Activated T-cell treated with anti-CD3 and anti-CD28 coated beads, Interleukin-2, amount 50 U/mL, for 72 hours (primary cell): ENCODE measurements at regions not wholly inside any gene's neighbourhood (a gene's known extent, or its start where the extent isn't known, plus 50 kb on each side); places are given as distances from the start of the nearest gene placed in this dataset.

Experiments
- ATAC-seq, 2 donors: fragments of 150-1000 bp; cut with Tn5 transposase; replicated peaks in 1 of 2; 2 replicates each; pipeline ENCODE4 v1.10.0; 2021; ENCODE audit warnings: moderate library complexity in 2 of 2, mild to moderate bottlenecking in 1 of 2
- DNase-seq, 2 donors: peaks; one replicate each; pipeline ENCODE4 v3.0.0; 2021 to 2022; ENCODE audit warnings: mixed read lengths in 1 of 2
- H3K27ac Mint-ChIP-seq: one replicate; pipeline ENCODE4 v1.8.0; 2022; ENCODE audit warnings: mild to moderate bottlenecking, moderate library complexity, mixed read lengths
- H3K27me3 Mint-ChIP-seq: one replicate; pipeline ENCODE4 v1.8.0; 2022; ENCODE audit warnings: low read depth, mixed read lengths
- H3K36me3 Mint-ChIP-seq, 2 donors: one replicate each; pipeline ENCODE4 v1.8.0; 2022; ENCODE audit warnings: mixed read lengths in 2 of 2, mild to moderate bottlenecking in 1 of 2; ENCODE audit not compliant: insufficient read depth in 2 of 2
- H3K4me1 Mint-ChIP-seq: one replicate; pipeline ENCODE4 v1.8.0; 2022; ENCODE audit warnings: low read depth, mixed read lengths
- H3K4me3 Mint-ChIP-seq, 2 donors: one replicate each; pipeline ENCODE4 v1.8.0; 2022; ENCODE audit warnings: mild to moderate bottlenecking in 2 of 2, mixed read lengths in 2 of 2, moderate library complexity in 2 of 2
- H3K9me3 Mint-ChIP-seq, 2 donors: one replicate each; pipeline ENCODE4 v1.8.0; 2022; ENCODE audit warnings: mixed read lengths in 2 of 2

- Mint-ChIP-seq H3K4me3 (peak overlapping the region; percentile 55 to 67), H3K36me3 (peaks cover 7 to 15% of the 10 kb centered on the region in 2 donors), H3K9me3 (peaks cover 6 to 8% of the 10 kb centered on the region in 2 donors), H3K27ac (peak overlapping the region; percentile 35), H3K4me1 (peaks cover 35% of the 10 kb centered on the region), H3K27me3 (no peaks in the 10 kb centered on the region)
- DNase-seq (no peak), ATAC-seq (no peak)
These were observed 72.1 kb upstream of the DISP3 start for GRCh38 chr1:11406845-11407244.

- Mint-ChIP-seq H3K9me3 (peaks cover 6 to 8% of the 10 kb centered on the region in 2 donors), H3K27me3 (no peaks in the 10 kb centered on the region), H3K27ac (peak overlapping the region; percentile 35), H3K36me3 (peaks cover 7 to 15% of the 10 kb centered on the region in 2 donors), H3K4me3 (peak overlapping the region; percentile 55 to 67), H3K4me1 (peaks cover 35% of the 10 kb centered on the region)
- no peak for DNase-seq
- ATAC-seq: no peak
These were observed 71.5 kb upstream of the DISP3 start for GRCh38 chr1:11407301-11407994.

GRCh38 chr1:11412141-11412540 lies 66.8 kb upstream of the DISP3 start:
- DNase-seq (no peak), ATAC-seq (no peak)
- no peak overlapping the region for H3K27ac Mint-ChIP-seq
- H3K27me3 Mint-ChIP-seq: no peaks in the 10 kb centered on the region
- H3K36me3 Mint-ChIP-seq: peaks cover 1 to 7% of the 10 kb centered on the region in 2 donors
- H3K9me3 Mint-ChIP-seq: peaks cover under 1 to 2% of the 10 kb centered on the region in 2 donors
- H3K4me1 Mint-ChIP-seq: peaks cover 23% of the 10 kb centered on the region
- H3K4me3 Mint-ChIP-seq: no peak overlapping the region

- Mint-ChIP-seq H3K27me3 (no peaks in the 10 kb centered on the region), H3K9me3 (no peaks in the 10 kb centered on the region), H3K4me1 (peaks cover 5% of the 10 kb centered on the region), H3K27ac (no peak overlapping the region), H3K4me3 (no peak overlapping the region), H3K36me3 (no peaks in the 10 kb centered on the region)
- no peak for DNase-seq
- ATAC-seq: no peak
These were observed 65.0 kb upstream of the DISP3 start for GRCh38 chr1:11413986-11414391.

GRCh38 chr1:11414926-11415538 lies 63.9 kb upstream of the DISP3 start:
- Mint-ChIP-seq H3K27me3 (no peaks in the 10 kb centered on the region), H3K4me1 (no peaks in the 10 kb centered on the region), H3K4me3 (no peak overlapping the region), H3K27ac (no peak overlapping the region), H3K9me3 (no peaks in the 10 kb centered on the region), H3K36me3 (no peaks in the 10 kb centered on the region)
- DNase-seq (no peak), ATAC-seq (no peak)

GRCh38 chr1:11417162-11417561 lies 61.8 kb upstream of the DISP3 start:
- Mint-ChIP-seq H3K36me3 (no peaks in the 10 kb centered on the region), H3K4me3 (no peak overlapping the region), H3K9me3 (no peaks in the 10 kb centered on the region), H3K27me3 (no peaks in the 10 kb centered on the region), H3K27ac (no peak overlapping the region), H3K4me1 (no peaks in the 10 kb centered on the region)
- DNase-seq: no peak
- no peak for ATAC-seq

- Mint-ChIP-seq H3K4me3 (no peak overlapping the region), H3K4me1 (no peaks in the 10 kb centered on the region), H3K36me3 (no peaks in the 10 kb centered on the region), H3K27me3 (no peaks in the 10 kb centered on the region), H3K27ac (no peak overlapping the region), H3K9me3 (no peaks in the 10 kb centered on the region)
- ATAC-seq: no peak
- DNase-seq: no peak
These were observed 60.9 kb upstream of the DISP3 start for GRCh38 chr1:11418056-11418455.

GRCh38 chr1:11421443-11421842 lies 57.5 kb upstream of the DISP3 start:
- no peaks in the 10 kb centered on the region for H3K9me3 Mint-ChIP-seq
- ATAC-seq (no peak), DNase-seq (no peak)
- no peak overlapping the region for H3K27ac Mint-ChIP-seq
- H3K27me3 Mint-ChIP-seq: no peaks in the 10 kb centered on the region
- no peak overlapping the region for H3K4me3 Mint-ChIP-seq
- no peaks in the 10 kb centered on the region for H3K4me1 Mint-ChIP-seq
- no peaks in the 10 kb centered on the region for H3K36me3 Mint-ChIP-seq

GRCh38 chr1:11422686-11423085 lies 56.3 kb upstream of the DISP3 start:
- H3K27ac Mint-ChIP-seq: no peak overlapping the region
- H3K4me3 Mint-ChIP-seq: no peak overlapping the region
- no peaks in the 10 kb centered on the region for H3K36me3 Mint-ChIP-seq

GRCh38 chr1:11426617-11427016 lies 52.3 kb upstream of the DISP3 start:
- no peaks in the 10 kb centered on the region for H3K4me1 Mint-ChIP-seq
- H3K36me3 Mint-ChIP-seq: no peaks in the 10 kb centered on the region
- no peak overlapping the region for H3K27ac Mint-ChIP-seq
- DNase-seq (no peak), ATAC-seq (no peak)
- H3K9me3 Mint-ChIP-seq: no peaks in the 10 kb centered on the region
- H3K4me3 Mint-ChIP-seq: no peak overlapping the region
- H3K27me3 Mint-ChIP-seq: no peaks in the 10 kb centered on the region

More at GRCh38 chr1:11422686-11423085, 56.3 kb upstream of the DISP3 start:
- ATAC-seq: no peak
- DNase-seq: no peak
- Mint-ChIP-seq H3K4me1 (no peaks in the 10 kb centered on the region), H3K9me3 (no peaks in the 10 kb centered on the region), H3K27me3 (no peaks in the 10 kb centered on the region)

- Mint-ChIP-seq H3K27ac (no peak overlapping the region), H3K9me3 (no peaks in the 10 kb centered on the region), H3K4me1 (no peaks in the 10 kb centered on the region), H3K4me3 (no peak overlapping the region), H3K27me3 (no peaks in the 10 kb centered on the region), H3K36me3 (no peaks in the 10 kb centered on the region)
- ATAC-seq: no peak
- no peak for DNase-seq
These were observed 50.2 kb upstream of the DISP3 start for GRCh38 chr1:11428789-11429188.
